DND-41 (cell line): ENCODE measurements at regions not wholly inside any gene's neighbourhood (a gene's known extent, or its start where the extent isn't known, plus 50 kb on each side); places are given as distances from the start of the nearest gene placed in this dataset.

Experiments
- CTCF ChIP-seq: IDR thresholded peaks from 2 replicates; pipeline ENCODE4 v1.5.1; 2012; ENCODE audit warnings: borderline replicate concordance, low read length, moderate library complexity, mild to moderate bottlenecking; ENCODE audit not compliant: poor library complexity, severe bottlenecking; ENCODE audit errors: extremely low read depth
- EZH2 ChIP-seq: IDR thresholded peaks from 3 replicates; pipeline ENCODE4 v1.6.1; 2012; ENCODE audit warnings: borderline replicate concordance, low read depth, mild to moderate bottlenecking, moderate library complexity, low read length, inconsistent platforms; ENCODE audit not compliant: severe bottlenecking

GRCh38 chr13:57507752-57508463 is 123.6 kb upstream of the PCDH17 start:
- no peak for TF ChIP-seq CTCF
- no peak for TF ChIP-seq EZH2
